ENCODE measurements at regions not wholly inside any gene's neighbourhood (a gene's known extent, or its start where the extent isn't known, plus 50 kb on each side); places are given as distances from the start of the nearest gene placed in this dataset.

GRCh38 chr6:55972091-55972490 lies 96.7 kb upstream of the BMP5 start (continued):
- TF ChIP-seq, protein P1, sequence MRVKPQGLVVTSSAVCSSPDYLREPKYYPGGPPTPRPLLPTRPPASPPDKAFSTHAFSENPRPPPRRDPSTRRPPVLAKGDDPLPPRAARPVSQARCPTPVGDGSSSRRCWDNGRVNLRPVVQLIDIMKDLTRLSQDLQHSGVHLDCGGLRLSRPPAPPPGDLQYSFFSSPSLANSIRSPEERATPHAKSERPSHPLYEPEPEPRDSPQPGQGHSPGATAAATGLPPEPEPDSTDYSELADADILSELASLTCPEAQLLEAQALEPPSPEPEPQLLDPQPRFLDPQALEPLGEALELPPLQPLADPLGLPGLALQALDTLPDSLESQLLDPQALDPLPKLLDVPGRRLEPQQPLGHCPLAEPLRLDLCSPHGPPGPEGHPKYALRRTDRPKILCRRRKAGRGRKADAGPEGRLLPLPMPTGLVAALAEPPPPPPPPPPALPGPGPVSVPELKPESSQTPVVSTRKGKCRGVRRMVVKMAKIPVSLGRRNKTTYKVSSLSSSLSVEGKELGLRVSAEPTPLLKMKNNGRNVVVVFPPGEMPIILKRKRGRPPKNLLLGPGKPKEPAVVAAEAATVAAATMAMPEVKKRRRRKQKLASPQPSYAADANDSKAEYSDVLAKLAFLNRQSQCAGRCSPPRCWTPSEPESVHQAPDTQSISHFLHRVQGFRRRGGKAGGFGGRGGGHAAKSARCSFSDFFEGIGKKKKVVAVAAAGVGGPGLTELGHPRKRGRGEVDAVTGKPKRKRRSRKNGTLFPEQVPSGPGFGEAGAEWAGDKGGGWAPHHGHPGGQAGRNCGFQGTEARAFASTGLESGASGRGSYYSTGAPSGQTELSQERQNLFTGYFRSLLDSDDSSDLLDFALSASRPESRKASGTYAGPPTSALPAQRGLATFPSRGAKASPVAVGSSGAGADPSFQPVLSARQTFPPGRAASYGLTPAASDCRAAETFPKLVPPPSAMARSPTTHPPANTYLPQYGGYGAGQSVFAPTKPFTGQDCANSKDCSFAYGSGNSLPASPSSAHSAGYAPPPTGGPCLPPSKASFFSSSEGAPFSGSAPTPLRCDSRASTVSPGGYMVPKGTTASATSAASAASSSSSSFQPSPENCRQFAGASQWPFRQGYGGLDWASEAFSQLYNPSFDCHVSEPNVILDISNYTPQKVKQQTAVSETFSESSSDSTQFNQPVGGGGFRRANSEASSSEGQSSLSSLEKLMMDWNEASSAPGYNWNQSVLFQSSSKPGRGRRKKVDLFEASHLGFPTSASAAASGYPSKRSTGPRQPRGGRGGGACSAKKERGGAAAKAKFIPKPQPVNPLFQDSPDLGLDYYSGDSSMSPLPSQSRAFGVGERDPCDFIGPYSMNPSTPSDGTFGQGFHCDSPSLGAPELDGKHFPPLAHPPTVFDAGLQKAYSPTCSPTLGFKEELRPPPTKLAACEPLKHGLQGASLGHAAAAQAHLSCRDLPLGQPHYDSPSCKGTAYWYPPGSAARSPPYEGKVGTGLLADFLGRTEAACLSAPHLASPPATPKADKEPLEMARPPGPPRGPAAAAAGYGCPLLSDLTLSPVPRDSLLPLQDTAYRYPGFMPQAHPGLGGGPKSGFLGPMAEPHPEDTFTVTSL (CRISPR knock-in tag; IDR thresholded peaks at IDR 0.05; ENCODE audit: borderline replicate concordance), result no peak
- TF ChIP-seq ZNF678 (CRISPR knock-in tag; IDR thresholded peaks at IDR 0.05), result no peak
- no peak for TF ChIP-seq ZNF350 (CRISPR knock-in tag; IDR thresholded peaks at IDR 0.05; ENCODE audit: borderline replicate concordance, low read depth)
- TF ChIP-seq ZNF10 (CRISPR knock-in tag; IDR thresholded peaks at IDR 0.05; ENCODE audit: borderline replicate concordance, low read depth), result no peak
- TF ChIP-seq ZFP1 (CRISPR knock-in tag; IDR thresholded peaks at IDR 0.05), result no peak
- TF ChIP-seq, protein P2, sequence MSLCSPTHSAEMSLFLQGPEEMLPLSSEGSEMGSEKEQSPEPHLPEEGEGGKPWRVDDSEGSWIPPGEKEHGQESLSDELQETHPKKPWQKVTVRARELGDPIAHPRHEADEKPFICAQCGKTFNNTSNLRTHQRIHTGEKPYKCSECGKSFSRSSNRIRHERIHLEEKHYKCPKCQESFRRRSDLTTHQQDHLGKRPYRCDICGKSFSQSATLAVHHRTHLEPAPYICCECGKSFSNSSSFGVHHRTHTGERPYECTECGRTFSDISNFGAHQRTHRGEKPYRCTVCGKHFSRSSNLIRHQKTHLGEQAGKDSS (CRISPR knock-in tag; IDR thresholded peaks at IDR 0.05; ENCODE audit: borderline replicate concordance, low read depth), result no peak
- TF ChIP-seq, protein P3, sequence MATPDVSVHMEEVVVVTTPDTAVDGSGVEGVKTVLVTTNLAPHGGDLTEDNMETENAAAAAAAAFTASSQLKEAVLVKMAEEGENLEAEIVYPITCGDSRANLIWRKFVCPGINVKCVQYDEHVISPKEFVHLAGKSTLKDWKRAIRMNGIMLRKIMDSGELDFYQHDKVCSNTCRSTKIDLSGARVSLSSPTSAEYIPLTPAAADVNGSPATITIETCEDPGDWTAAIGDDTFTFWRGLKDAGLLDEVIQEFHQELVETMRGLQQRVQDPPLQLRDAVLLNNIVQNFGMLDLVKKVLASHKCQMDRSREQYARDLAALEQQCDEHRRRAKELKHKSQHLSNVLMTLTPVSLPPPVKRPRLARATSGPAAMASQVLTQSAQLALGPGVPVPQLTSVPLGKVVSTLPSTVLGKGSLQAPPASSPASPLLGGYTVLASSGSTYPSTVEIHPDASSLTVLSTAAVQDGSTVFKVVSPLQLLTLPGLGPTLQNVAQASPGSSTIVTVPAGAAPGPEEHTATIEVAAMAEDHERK (CRISPR knock-in tag; IDR thresholded peaks at IDR 0.05; ENCODE audit: low read depth), result no peak

All from HepG2 (cell line).